ENCODE measurements at regions not wholly inside any gene's neighbourhood (a gene's known extent, or its start where the extent isn't known, plus 50 kb on each side); places are given as distances from the start of the nearest gene placed in this dataset.

DNA sequence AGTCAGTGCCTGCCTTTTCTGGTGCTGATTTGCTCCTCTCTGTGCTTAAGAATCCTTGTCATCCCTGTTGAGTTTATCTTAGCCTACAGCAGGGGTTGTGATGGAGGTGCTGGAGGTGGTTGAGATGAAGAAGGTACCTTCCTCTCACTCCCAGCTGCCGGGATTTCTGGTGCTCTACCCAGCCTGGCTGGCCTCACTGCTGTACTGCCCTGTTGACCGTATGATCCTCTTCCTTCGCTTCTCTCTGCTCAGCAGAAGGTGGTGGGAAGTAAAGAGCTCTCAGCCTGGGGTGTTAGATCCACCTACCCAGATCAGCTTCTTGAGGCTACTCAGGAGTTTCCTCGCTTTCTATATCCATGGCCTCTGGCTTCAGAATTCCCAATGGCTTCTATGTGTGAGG is 101.0 kb upstream of the NXT1 start:
- no peak for DNase-seq

DNA sequence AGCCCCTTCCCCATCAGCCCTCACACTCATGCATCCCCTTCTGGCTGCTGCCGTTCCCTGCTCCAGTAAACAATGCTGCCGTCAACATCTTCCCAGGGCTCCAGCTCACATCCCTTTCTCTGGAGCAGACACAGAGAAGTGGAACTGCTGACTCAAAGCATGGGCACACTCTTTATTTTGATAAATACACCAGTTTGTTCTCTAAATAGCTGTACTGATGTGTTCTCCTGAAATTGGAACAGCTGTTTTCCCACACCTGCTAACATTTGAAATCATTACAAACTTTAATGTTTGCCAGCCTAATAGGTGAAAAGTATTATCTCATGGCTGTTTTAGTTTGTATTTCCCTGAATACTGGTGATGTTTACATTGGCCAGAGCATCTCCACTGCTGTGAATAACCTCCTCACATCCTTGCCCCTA is 102.1 kb upstream of the NXT1 start:
- DNase-seq, result no peak

DNA sequence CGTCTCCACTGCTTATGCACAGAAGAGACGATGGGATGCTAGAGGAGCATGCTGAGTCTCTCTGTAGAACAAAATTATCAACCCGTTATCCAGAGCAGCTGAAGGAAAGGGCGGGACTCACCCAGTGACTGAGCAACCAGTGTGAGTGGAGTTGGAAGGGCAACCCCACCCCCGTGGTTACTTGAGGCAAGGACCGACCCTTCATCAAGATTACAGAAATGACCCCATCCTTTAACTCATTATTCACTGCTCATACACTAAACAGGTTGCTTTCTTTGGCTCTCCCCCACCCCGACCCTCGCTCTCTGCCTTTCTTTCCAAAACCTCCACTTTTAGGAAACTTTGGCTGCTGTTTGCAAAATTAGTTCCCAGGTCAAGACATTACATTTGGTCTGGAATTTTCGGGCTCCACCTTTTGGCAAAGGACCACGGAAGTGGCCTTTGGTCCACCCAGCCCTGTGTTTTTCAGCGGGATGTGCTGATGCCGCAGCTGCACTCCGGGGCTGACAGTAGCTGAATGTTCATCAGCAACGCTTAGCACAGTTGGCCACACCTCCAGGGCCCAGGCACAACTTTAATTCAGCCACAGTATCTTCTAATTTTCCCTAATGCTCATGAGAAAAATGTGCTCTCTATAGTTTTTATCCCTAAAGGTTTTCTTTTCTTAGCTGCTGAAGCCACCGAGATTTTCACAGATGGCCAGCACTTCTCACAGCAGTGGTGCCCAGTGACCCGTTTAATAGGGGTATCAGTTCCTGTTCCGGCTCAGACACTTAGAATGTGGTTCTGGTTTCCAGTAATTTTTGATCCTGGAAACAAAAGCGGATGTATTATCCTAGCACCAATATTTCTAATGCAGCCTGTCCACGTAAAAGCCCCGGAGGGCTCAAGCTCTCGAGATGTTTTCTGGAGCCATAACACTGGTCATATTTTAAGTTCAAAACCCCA is 103.6 kb upstream of the NXT1 start:
- DNase-seq, result no peak

DNA sequence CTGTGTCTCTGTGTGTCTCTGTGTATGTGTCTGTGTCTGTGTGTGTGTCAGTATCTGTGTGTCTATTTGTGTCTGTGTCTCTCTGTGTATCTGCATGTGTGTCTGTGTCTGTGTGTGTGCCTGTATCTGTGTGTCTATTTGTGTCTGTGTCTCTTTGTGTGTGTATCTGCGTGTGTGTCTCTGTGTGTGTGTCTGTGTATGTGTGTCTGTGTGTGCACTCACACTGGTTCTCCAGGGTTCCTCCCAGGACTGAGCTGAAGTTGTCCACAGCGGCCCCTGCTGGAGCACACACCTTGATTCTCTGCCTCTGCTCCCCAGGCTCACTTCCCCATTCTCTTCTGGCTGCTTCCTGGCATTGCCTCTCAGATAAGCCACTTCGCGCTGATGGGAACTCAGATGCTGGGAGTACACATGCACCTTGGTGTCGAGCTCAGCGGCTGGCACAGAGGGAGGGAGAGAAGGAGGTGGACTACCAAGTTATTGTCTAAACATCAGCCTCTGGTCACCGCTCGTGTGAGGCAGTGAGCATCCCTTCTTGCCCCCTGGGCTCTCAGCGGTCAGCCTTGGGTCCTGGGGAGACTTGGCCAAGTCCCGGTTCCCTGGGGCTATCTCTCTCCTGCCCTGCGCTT is 104.9 kb upstream of the NXT1 start:
- DNase-seq, result no peak

DNA sequence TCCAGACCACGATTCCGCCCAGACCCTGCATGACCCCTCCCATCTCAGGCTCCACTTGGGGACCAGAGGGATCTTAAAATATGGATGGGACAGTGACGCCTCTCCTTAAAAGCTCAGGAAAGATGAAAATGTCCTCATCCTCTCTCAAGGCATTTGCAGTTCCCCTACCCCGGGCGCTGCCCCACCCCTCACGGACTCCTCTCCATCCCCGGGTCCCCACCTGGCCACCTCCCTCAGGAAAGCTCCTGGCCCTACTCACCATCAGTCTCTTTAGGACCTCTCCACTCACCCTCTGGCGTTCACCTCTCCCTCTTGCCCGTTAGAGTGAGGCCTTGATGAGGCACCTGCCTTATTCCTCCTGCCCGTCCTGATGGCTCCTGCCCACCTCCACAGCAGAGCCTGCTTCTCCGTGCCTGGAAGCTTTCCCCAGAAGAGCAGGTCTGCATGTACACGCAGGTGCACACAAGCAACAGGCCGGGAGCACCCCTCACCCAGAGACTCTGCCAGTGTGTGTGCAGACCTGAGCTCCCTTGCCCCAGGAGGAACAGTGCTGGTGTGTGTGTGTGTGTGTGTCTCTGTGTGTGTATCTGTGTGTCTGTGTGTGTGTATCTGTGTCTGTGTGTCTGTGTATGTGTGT is 105.6 kb upstream of the NXT1 start:
- no peak for DNase-seq

DNA sequence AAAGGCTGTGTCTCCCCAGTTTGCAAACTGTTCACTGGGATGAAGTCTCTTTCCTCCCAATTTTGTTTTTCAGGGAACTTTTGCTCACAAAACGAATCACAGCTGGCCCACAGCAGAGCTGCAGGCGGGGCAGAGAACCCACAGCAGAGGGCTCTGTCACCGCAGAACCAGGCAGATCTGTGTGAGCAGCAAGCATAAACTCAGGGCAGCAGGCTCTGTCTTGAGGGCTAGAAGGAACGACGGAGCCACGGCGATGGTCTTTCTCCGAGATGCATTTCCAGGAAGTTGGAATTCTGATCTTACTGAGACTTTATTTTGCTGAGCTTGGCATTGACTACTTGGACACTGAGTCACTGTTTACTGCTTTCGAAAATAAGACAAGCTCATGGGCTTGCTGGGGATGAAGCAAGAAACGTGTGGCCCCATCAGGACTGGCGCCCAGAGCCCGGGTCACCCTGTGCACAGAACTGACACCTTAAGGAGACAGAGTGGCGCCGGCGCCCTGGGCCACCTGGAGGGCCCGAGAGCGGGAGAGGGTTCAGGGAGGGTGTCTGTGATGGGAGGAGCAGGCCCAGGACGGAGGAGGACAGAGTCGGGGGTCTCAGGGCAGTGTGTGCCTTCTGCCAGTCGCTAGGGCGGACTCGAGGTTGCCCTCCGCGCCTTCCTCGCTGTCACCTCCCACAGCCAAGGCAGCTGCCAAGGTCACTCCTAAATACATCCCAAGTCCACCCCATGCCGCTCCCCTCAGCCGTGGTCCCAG is 106.3 kb upstream of the NXT1 start:
- no peak for DNase-seq

DNA sequence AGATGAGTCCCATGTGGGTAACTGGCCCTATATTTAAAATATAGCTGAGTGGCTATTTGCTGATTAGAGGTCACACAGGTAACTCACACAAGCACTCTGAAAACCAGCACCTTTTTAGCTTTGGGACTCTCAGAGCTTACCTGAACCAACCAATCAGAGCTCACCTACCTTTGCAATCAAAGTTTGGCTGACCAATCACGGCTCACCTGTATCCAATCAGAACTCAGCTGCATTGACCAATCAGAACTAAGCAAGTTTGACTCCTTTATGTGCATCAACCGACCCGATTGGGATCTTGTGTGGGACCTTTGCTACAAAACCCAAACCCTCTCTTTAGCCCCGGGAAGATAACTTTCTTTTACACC is 106.8 kb upstream of the NXT1 start:
- no peak for DNase-seq

DNA sequence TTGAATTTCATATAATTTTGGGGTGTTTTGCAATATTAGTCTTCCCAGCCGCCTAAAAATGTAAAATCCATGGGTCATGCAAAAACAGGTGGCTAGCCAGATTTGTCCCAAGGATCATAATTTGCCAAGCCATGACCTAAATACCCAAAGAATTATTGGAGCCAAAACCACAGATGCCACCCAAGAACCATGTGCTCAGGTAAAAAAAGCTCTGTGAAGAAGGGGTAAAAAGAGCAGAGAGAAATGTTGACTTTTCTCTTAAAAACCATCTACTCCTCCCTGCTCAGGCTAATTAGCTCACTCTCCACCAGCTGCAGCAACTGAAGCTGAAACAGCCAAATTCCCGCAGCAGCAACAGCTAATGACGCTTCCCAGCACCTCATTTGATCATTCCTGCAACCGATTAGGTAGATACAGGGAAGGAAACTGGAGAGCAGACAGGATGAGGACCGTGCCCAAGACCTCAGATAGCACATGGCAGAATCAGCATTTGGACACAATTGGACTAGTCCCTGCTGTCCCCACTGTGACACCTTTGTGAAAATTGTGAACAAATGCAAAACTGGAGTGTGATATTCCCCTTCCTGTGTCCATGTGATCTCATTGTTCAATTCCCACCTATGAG is 107.9 kb upstream of the NXT1 start:
- DNase-seq, result no peak

DNA sequence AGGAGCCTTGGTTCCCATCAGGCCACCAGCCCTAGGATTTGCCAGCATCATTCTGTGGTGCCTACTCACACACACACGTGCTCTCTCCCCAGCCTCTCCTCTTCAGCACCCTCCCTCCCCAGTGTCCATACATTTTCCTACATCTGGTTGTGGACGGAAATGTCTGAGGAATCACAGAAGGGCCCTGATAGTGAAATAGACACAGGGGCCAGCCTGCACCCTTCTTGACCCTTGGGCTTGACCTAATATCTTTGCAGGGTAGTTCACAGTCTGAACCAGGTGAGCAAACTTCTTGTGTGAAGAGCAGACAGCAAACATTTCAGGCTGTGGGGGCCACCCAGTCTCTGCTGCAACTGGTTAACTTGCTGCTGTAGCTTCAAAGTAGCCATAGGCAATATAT is 108.5 kb upstream of the NXT1 start:
- DNase-seq, result no peak

DNA sequence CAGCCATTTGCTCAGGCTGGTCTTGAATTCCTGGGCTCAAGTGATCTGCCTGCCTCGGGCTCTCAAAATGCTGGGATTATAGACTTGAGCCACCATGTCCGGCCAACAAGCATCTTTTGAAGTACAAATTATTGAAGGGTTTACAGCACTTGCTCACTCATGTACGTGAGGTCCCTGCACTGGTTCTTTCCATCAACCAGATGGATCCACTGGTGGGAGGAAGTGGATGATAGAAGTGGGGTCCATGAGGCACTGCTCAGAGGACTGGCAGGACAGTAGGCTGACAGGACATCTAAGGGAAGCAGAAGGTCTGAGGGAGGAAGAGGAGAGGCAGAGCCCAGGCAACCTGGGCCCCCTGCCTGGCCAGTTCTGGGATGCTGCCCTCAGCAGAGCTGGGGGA is 109.2 kb upstream of the NXT1 start:
- no peak for DNase-seq

DNA sequence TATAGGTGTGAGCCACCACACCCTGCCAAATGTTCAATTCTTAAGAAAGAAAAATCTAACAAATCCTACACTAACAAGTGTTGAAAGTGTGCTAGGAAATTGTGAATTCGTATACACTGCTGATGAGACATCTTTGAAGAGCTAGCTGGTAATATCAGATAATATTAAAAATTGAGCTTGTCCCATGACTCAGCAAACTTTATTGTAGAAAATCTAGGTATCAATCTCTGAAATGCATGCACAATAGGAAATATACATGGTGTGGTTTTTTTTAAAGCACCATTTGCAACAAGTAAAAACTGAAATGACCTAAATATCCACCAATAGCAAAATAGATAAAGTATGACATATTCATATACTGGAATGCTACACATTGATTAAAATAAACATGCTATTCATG is 110.1 kb upstream of the NXT1 start:
- no peak for DNase-seq

DNA sequence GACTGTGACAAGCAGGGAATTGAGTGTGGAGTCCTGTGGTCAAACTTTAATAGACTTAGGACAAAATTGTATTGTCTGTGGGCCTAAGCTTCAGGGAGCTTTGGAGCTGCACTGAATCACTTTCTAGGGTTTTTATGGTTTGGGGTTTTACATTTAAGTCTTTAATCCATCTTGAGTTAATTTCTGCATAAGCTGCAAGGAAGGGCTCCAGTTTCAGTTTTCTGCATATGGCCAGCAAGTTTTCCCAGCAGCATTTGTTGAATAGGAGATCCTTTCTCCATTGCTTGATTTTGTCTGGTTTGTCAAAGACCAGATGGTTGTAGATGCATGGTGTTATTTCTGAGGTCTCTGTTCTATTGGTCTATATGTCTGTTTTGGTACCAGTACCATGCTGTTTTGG is 113.4 kb upstream of the NXT1 start:
- no peak for DNase-seq

DNA sequence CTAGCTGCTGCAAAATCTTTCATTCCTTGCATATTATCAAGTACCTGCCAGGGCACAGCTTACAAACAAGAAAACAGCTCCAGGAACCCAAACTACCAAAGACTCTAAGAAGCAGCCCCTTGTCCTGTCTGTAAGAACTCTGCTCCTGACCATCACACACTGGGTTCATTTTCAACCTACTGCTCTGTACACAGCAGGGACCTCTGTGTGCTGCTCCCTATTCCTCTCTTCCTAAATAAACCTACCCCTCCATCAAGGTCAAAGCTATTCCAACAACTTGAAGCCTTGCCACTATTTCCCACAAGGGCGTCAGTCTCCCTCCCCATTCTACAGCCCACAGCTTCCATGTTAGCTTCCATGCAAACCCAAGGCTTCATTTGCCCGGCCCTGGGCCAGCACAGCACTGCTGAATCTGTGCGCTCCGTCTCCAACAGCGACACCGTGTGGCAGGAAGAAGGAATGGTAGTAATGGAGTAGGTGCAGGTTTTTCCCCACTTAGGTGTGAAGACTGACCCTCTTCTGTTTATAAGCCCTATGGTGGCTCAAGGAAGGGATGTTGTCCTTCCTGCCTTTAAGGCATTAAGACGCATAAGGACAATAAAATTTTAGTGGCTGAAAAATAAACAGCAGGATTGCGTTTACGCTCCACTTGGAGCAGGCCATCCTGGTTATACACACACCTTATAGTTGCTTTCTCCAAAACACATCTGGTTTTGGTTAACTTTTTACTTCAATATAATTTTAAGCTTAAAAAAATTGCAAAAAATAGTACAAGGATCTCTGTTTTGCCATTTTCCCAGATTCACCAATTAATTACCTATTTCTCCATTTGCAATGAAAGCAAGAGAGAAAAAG is 115.2 kb upstream of the NXT1 start:
- peak; percentile 34 for DNase-seq

DNA sequence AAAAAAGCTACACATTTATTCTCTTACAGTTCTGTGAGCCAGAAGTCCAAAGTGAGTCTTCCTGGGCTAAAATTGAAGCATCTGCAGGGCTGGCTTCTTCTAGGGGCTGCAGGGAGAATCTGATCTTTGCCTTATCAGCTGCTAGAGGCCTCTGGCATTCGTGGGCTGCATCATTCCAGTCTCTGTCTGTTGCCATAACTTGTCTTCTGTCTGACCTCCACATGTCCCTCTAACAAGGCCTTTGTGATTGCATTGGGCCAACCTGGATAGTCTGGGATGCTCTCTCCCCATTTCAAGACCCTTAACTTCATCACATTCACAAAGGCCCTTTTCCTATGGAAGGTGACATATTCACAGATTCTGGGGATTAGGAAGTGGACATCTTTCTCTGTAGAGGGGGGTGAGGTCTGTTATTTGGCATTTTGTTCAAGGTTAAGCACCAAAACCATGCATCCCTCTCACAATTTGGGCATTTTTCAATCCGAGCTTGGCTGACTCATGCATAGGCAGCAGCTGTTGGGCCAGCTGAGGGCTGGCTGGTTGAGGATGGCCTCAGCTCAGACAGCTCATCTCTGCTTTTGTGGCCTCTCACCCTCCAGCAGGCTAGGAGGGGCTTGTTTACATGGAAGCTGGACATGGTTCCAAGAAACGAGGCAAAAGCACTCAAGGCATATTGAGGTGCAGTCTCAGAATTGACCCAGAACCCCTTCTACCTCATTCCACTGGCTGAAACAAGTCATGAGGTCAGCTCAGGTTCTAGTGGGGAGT is 116.1 kb upstream of the NXT1 start:
- DNase-seq, result no peak

DNA sequence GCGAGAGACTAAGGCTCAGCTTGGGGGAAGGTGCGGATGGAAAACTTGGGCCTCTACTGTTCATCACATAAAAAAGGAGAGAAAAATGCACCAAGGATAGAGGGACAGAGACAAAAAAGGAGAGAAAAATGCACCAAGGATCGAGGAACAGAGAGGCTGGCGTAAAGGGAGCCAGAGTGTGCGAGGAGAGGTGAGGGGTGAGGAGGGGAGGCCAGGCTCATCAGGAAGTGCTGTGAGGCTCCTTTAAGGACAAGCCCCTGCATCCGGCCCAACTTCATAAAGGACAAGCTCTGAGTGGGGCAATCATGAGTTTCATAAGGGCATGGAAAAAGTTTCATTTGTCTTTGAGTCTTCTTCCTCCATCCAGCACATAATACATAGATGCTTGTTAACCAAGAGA is 117.2 kb upstream of the NXT1 start:
- no peak for DNase-seq

DNA sequence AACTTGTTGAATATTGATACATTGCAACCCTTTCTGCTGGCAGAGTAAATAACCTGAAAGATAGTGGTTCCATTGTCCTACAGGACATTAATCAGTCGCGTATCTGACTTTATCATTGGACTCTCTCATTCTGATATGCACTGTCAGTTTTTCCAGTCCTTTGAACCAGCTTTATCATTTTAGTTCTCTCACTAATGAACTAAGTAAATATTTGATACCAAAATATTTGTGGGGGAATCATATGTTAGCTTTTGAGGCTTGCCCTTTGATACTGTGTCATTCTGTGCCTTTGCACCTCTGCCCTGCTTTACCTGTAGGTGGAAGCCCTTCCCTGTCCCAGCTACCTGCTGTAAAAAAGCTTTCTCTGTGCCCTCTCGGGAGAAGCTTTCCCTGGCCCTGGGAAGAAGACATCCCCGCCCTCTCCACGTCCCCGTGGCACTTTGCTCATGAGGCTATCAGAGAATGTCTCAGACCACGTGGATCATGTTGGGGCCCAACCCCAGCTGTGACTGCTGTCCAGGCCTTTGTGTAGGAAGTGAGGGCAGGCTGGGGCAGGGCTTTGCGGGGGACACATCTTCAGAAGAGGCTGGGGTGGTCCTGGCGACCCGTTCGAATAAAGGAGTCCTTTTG is 117.8 kb upstream of the NXT1 start:
- DNase-seq, result no peak

DNA sequence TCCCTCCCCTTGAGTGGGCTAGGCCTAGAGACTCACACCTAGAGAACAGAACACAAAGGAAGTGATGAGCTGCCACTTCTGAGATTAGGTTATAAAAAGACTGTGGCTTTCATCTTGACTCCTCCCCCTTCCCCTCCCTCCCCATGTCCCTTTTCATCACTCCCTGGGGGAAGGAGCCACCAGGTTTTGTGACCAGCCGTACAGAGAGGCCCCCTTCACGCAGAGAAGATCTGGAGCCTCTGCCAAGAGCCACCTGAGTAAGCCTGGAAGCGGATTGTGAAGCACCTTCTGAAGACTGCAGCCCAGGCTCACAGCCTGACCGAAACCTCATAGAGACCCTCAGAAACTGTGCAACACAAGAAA is 118.4 kb upstream of the NXT1 start:
- DNase-seq, result no peak

DNA sequence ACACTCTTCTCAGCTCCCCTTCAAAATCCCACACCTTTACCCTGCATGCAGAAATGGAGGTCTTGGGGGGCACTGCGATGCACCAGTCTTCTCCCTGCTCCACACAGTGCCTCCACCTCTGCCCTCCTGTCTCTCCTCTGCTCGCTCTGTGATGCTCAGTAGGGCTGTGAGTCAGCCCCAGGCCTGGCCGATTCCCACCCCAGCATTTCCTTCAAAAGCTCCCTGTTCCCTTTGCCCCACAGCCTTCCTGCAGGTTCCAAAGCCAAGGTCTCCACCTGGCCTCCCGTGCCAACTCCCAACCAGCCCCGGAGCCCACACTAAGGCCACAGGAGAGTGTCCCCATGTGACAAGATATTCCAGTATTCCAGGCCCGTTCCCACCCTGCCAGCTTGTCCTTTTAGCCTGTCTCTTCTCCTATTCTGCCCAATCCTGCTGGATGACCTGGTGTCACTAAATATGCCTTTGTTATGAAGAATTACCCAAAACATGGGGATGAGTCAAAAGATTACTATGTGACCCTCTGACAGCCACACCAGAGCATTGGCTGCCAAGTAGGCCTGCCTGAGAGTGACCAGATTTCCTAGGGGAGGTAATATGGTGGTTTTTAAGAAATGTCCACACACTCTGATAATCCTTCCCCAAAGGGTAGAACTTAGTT is 118.9 kb upstream of the NXT1 start:
- DNase-seq, result no peak

DNA sequence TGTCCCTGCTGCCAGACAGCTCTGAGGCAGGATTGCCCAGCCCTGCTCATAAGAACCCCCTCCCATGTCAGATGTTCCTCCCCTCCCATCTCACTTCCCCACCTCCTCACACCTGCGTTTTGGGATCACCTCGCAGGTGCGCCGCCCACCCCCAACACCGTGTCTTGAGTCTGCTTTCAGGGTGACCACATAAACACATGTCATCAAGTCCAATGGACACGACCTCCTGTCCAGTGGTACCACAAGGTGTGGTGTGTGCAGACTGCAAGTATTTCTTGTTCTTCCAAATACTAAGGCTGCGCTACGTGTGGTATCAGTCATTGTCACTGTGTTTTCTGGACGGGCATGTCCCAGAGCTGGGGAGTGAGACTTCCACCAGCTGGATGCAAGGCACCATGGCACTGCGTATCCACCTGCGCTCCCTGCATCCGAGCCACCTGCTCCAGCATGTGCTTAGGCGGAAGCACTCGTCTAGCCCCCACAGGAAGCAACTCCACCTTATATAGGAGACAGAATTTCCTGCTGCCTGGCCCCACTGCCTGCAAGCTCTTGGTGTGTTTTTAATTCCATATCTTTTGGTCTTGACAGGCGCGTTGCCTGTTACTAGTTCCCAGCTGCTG is 119.7 kb upstream of the NXT1 start:
- no peak for DNase-seq

DNA sequence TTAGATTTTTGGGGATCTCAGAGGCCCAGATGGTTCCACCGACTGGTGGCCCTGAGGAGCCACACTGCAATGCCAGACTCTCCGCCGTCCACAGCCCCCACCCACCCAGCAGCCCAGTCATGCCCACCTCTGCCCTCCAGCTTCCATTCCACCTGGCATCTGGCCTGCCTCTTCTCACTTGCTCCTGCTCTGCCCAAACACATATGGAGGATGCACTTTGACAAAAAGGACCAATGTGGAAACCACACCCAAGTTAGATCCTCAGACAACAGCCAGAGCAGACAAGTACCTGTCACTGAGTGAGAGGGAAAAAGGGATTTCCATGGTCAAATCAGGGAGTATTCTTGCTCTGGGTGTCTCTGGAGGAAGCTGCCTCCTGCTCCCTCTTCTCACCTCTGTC is 120.6 kb upstream of the NXT1 start:
- DNase-seq, result no peak
